Esophagus squamous epithelium (tissue), 4 donors: ENCODE measurements at regions not wholly inside any gene's neighbourhood (a gene's known extent, or its start where the extent isn't known, plus 50 kb on each side); places are given as distances from the start of the nearest gene placed in this dataset.

Experiments used
- POLR2A ChIP-seq, 4 donors: fragments of 450-650 bp; IDR thresholded peaks; one replicate each; pipeline ENCODE4 v1.6.1; 2017; ENCODE audit warnings: antibody characterized with exemption in 4 of 4, mild to moderate bottlenecking in 4 of 4, moderate library complexity in 3 of 4
- TF ChIP-seq, protein P1 (sequence below), 6 experiments: fragments of 450-650 bp in 4 of 6; fragments of 200-600 bp in 2 of 6; sonication (generic) in 2 of 6; IDR thresholded peaks; one replicate each; pipeline ENCODE4 v1.5.1; 2016 to 2019; ENCODE audit warnings: antibody characterized with exemption in 6 of 6, mild to moderate bottlenecking in 4 of 6, moderate library complexity in 4 of 6

DNA sequence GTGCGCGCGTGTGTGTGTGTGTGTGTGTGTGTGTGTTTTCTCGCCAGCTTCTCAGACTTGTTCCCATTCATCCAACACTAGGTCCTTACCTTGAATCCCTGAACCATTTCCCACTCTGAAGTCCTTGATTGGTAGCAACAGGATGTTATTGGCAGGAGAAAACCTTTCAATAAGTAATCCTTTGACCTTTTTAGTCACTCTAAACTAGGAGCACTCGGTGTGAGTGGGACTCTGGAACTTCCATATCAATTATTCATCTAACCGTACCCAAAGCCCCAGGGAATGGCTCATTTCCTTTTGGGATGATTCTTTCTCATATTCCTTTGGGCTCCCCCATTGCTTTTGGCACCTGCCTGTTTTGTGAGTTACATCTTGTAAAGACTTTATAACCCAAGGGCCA, 140.2 kb upstream of the SPRED1 start:
- TF ChIP-seq POLR2A (IDR thresholded peaks at IDR 0.05), result no peak
- TF ChIP-seq, protein P1, sequence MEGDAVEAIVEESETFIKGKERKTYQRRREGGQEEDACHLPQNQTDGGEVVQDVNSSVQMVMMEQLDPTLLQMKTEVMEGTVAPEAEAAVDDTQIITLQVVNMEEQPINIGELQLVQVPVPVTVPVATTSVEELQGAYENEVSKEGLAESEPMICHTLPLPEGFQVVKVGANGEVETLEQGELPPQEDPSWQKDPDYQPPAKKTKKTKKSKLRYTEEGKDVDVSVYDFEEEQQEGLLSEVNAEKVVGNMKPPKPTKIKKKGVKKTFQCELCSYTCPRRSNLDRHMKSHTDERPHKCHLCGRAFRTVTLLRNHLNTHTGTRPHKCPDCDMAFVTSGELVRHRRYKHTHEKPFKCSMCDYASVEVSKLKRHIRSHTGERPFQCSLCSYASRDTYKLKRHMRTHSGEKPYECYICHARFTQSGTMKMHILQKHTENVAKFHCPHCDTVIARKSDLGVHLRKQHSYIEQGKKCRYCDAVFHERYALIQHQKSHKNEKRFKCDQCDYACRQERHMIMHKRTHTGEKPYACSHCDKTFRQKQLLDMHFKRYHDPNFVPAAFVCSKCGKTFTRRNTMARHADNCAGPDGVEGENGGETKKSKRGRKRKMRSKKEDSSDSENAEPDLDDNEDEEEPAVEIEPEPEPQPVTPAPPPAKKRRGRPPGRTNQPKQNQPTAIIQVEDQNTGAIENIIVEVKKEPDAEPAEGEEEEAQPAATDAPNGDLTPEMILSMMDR (IDR thresholded peaks at IDR 0.05), result no peak
